GM12872 (cell line): ENCODE measurements at regions not wholly inside any gene's neighbourhood (a gene's known extent, or its start where the extent isn't known, plus 50 kb on each side); places are given as distances from the start of the nearest gene placed in this dataset.

Experiments
- CTCF ChIP-seq: IDR thresholded peaks from 3 replicates; pipeline ENCODE4 v1.5.1; 2011; ENCODE audit warnings: low read depth, mild to moderate bottlenecking, low read length, moderate library complexity; ENCODE audit not compliant: insufficient read depth

- no peak for TF ChIP-seq CTCF
Observed at GRCh38 chr11:69563946-69564775, 76.8 kb upstream of the CCND1 start.

GRCh38 chr11:69566001-69566400, 75.0 kb upstream of the CCND1 start:
- TF ChIP-seq CTCF = no peak

GRCh38 chr11:69567951-69568808, 72.8 kb upstream of the CCND1 start:
- no peak for TF ChIP-seq CTCF

DNA sequence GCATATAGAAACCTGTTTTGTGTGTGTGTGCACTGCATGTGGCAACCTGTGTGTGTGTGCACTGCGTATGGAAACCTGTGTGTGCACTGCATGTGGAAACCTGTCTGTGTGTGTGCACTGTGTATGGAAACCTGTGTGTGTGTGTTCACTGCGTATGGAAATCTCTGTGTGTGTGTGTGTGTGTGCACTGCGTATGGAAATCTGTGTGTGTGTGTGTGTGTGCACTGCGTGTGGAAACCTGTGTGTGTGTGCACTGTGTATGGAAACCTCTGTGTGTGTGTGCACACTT, 72.2 kb upstream of the CCND1 start:
- TF ChIP-seq CTCF = no peak

GRCh38 chr11:69569306-69570200, 71.4 kb upstream of the CCND1 start:
- TF ChIP-seq CTCF = no peak

DNA sequence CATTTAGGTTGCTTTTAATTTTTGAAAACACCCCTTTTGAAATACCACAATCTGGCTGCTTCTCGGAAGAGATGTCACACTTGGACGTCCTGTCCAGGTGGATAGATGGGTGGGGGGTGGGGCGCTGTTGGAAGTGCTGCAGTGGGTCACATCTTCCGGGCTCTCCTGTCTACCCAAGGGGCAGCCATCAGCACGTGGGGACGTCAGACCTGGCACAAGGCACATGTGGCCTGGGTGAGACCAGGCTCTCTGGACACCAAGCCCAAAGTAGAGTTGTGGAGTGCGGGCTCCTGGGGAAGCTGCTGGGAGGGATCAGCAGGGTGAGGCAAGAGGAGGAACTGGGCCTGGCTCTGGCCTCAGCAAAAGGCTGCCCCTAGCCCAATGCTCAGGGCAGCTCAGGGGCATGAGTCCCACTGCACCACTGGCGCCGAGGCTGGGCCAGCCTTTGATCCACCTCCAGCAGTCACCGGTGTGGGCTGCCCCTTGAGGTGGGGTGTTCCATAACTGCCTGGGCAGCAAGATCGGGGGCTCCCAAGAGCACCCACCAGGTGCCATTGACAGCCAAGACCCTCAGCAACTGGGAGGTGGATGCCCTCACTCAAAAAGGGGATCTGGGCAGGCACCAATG, 68.6 kb upstream of the CCND1 start:
- no peak for TF ChIP-seq CTCF
